ENCODE measurements at regions not wholly inside any gene's neighbourhood (a gene's known extent, or its start where the extent isn't known, plus 50 kb on each side); places are given as distances from the start of the nearest gene placed in this dataset.

GRCh38 chr3:124413989-124414598 lies 316.2 kb upstream of the UMPS start:
- TF ChIP-seq TAF1 (conservative IDR thresholded peaks at IDR 0.05) = no peak
- TF ChIP-seq YY1 (IDR thresholded peaks at IDR 0.05) = peak; percentile 41
- TF ChIP-seq CTCF (IDR thresholded peaks at IDR 0.05; ENCODE audit: low read depth, low read length, missing input control) = no peak
- TF ChIP-seq EGR1 (IDR thresholded peaks at IDR 0.05; ENCODE audit: low read depth in 2 of 2) = no peak

Measured in liver (tissue), 3 donors.